Calu3 (cell line): ENCODE measurements at regions not wholly inside any gene's neighbourhood (a gene's known extent, or its start where the extent isn't known, plus 50 kb on each side); places are given as distances from the start of the nearest gene placed in this dataset.

Experiments
- BruUV-seq: library from RNA; stranded (reverse); fragments of 400-500 nt; replicated peaks from 2 replicates; lab custom pipeline; 2021; lab: Mats Ljungman, UMichigan
- CTCF ChIA-PET: fragments of 300-600 bp; sonication (Branson Sonifier 250); formaldehyde crosslinking; loops from one replicate; lab custom pipeline; 2022; ENCODE audit warnings: antibody characterized with exemption; lab: Charles Lee
- DNase-seq: peaks from one replicate; pipeline ENCODE4 v3.0.0; 2022
- H3K27ac Mint-ChIP-seq: one replicate; pipeline ENCODE4 v1.8.0; 2022; ENCODE audit warnings: mixed read lengths; ENCODE audit not compliant: unreplicated experiment
- H3K27me3 Mint-ChIP-seq: one replicate; pipeline ENCODE4 v1.8.0; 2022; ENCODE audit warnings: mixed read lengths; ENCODE audit not compliant: unreplicated experiment
- H3K36me3 Mint-ChIP-seq: one replicate; pipeline ENCODE4 v1.8.0; 2022; ENCODE audit warnings: mild to moderate bottlenecking, moderate library complexity, mixed read lengths; ENCODE audit not compliant: insufficient read depth, unreplicated experiment
- H3K4me1 Mint-ChIP-seq: one replicate; pipeline ENCODE4 v1.8.0; 2022; ENCODE audit warnings: mild to moderate bottlenecking, low read depth, mixed read lengths; ENCODE audit not compliant: unreplicated experiment
- H3K4me3 Mint-ChIP-seq: one replicate; pipeline ENCODE4 v1.8.0; 2022; ENCODE audit warnings: mild to moderate bottlenecking, low read depth, moderate library complexity, mixed read lengths; ENCODE audit not compliant: unreplicated experiment
- H3K9me3 Mint-ChIP-seq: one replicate; pipeline ENCODE4 v1.8.0; 2022; ENCODE audit warnings: low read depth, mixed read lengths; ENCODE audit not compliant: unreplicated experiment
- intact Hi-C: fragments of 100-400 bp; cut with micrococcal nuclease; formaldehyde crosslinking; loops from one replicate; pipeline ENCODE4 v1.10.0; 2022; ENCODE audit not compliant: unreplicated experiment
- TF ChIP-seq, protein P1 (sequence below): fragments of 200-600 bp; IDR thresholded peaks from one replicate; pipeline ENCODE4 v1.8.0; 2022; ENCODE audit warnings: antibody characterized with exemption; ENCODE audit not compliant: unreplicated experiment

DNA sequence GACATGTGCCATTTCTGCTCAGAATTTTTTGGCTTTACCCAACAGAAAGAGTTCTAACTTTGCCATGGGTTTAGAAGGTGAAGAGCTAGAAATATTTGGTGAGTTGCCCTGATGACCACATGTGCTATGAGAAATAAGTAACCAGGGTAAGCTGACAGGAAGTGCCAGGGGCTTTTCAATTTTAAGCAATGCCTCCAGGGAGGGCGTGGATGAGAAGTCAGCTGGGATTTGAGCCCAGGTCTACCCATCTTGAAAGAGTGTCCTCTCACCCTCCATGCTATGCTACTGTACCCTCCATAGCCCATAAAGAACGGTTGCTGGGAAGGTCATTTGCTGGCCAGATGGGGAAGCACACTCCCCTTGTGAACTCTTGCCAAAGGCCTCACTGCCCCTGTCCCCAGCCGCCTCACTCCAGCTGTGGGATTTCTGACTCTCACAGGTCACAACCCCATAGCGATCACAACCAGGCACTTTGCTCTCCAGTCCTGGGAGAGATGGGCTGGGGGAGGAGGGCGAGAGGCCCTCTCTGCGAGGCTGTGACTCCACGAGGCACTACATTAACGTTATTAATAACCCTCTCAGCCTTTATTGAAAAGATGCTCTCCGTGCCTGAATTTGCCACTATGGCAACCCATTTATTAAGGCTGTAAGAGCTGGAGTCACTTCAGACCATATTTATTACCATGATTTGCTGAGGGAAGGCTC, 291.1 kb downstream of the DHX35 start:
- H3K36me3 Mint-ChIP-seq: no peaks in the 10 kb centered on the region
- peaks cover 90% of the 10 kb centered on the region for H3K27me3 Mint-ChIP-seq
- TF ChIP-seq, protein P1, sequence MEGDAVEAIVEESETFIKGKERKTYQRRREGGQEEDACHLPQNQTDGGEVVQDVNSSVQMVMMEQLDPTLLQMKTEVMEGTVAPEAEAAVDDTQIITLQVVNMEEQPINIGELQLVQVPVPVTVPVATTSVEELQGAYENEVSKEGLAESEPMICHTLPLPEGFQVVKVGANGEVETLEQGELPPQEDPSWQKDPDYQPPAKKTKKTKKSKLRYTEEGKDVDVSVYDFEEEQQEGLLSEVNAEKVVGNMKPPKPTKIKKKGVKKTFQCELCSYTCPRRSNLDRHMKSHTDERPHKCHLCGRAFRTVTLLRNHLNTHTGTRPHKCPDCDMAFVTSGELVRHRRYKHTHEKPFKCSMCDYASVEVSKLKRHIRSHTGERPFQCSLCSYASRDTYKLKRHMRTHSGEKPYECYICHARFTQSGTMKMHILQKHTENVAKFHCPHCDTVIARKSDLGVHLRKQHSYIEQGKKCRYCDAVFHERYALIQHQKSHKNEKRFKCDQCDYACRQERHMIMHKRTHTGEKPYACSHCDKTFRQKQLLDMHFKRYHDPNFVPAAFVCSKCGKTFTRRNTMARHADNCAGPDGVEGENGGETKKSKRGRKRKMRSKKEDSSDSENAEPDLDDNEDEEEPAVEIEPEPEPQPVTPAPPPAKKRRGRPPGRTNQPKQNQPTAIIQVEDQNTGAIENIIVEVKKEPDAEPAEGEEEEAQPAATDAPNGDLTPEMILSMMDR: no peak
- DNase-seq: no peak
- H3K27ac Mint-ChIP-seq: no peak overlapping the region
- no peaks in the 10 kb centered on the region for H3K9me3 Mint-ChIP-seq
- BruUV-seq: no TSS peak
- CTCF ChIA-PET: no interaction called here
- no peak overlapping the region for H3K4me3 Mint-ChIP-seq
- intact Hi-C loops: no loop called here
- H3K4me1 Mint-ChIP-seq: no peaks in the 10 kb centered on the region

DNA sequence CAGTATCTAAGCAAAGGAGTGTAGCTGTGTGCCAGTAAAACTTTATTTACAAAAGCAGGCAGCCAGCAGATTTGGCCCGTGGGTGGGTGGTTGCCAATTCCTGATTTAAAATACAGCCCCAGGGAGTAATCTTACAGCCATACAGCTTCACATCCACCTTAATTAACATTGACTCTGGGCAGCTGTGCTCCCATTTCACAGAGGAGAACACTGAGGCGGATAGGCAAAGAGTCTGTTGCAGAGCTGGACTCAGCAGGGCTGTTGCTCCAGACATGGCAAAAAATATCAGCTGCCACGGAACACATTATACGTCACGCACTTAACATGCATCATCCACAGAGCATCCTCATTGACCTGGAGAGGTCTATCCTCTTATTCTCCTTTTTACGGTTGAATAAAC, 289.9 kb downstream of the DHX35 start:
- no TSS peak for BruUV-seq
- DNase-seq: no peak
- Mint-ChIP-seq H3K9me3 (no peaks in the 10 kb centered on the region), H3K4me1 (no peaks in the 10 kb centered on the region), H3K27me3 (peaks cover 94% of the 10 kb centered on the region), H3K27ac (no peak overlapping the region), H3K4me3 (no peak overlapping the region), H3K36me3 (no peaks in the 10 kb centered on the region)
- intact Hi-C loops: no loop called here
- CTCF ChIA-PET: interaction anchor here (1.1 kb wide), 1 partner anchor 13 kb away, joined by 3 read pairs; no protein-coding TSS in a partner anchor
- TF ChIP-seq, protein P1: no peak

DNA sequence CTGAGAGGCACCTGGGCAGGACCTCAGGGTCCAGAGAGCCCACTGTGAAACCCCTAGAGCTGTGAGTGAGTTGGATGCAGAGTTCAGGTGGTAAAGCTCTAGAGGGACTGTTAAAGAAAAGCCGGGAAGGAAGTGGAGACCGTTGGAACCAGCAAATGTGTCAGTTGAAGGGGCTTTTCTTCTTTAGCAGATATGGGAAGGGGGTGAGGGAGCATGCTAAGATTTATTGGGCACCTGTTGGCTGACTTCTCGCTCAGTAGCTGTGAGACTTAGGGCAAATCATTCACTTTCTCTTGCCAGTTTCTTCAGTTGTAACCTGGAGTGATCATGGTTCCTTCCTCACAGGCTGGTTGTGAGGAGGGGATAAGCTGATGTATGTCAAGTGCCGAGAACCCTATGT, 287.7 kb downstream of the DHX35 start:
- no peaks in the 10 kb centered on the region for H3K9me3 Mint-ChIP-seq
- CTCF ChIA-PET: interaction anchor here (1.1 kb wide), 1 partner anchor 19 kb away, joined by 3 read pairs; no protein-coding TSS in a partner anchor
- H3K27ac Mint-ChIP-seq: no peak overlapping the region
- TF ChIP-seq, protein P1: no peak
- no peak overlapping the region for H3K4me3 Mint-ChIP-seq
- intact Hi-C loops: no loop called here
- no TSS peak for BruUV-seq
- peaks cover 94% of the 10 kb centered on the region for H3K27me3 Mint-ChIP-seq
- DNase-seq: no peak
- H3K36me3 Mint-ChIP-seq: no peaks in the 10 kb centered on the region
- no peaks in the 10 kb centered on the region for H3K4me1 Mint-ChIP-seq

DNA sequence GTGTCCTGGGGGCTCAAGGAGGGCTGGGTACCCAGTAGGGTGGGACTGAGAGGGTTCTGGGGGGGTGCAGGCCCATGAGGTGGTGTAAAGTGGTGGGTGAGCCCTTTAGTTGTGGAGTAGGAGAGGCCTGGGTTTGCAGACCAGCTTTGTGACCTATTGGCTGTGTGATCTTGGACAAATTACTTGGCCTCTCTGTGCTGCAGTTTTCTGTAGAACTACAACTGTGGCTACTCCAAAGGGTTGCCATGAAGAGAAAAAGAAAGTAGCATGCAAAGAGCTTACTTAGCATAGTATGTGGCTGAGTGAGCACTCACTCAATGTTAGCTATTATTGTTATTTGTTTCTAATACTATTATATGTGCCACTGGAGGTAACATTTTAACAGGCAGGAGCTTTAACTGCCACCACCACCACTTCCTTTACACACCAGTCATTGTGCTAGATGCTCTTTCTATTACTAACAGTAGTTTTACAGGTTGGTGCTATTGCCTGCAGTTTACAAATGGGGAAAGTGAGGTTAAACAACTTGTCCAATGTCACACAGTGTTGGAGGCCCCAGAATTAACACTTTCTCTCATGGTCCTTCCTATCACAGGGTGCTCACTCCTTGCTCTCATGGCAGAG, 286.8 kb downstream of the DHX35 start:
- Mint-ChIP-seq H3K4me3 (no peak overlapping the region), H3K27ac (no peak overlapping the region), H3K36me3 (no peaks in the 10 kb centered on the region), H3K4me1 (no peaks in the 10 kb centered on the region), H3K9me3 (no peaks in the 10 kb centered on the region), H3K27me3 (peaks cover 94% of the 10 kb centered on the region)
- TF ChIP-seq, protein P1: no peak
- no TSS peak for BruUV-seq
- intact Hi-C loops: no loop called here
- DNase-seq: no peak
- CTCF ChIA-PET: interaction anchor here (0.7 to 1.1 kb wide), 2 partner anchors 19 to 829 kb away, joined by 3 to 7 read pairs; no protein-coding TSS in a partner anchor
